ENCODE measurements at regions not wholly inside any gene's neighbourhood (a gene's known extent, or its start where the extent isn't known, plus 50 kb on each side); places are given as distances from the start of the nearest gene placed in this dataset.
"Not testable (repeated sequence)": the region's sequence is repeated elsewhere in the genome, so short reads cannot be mapped to it uniquely, and the experiment has no call there.

DNA sequence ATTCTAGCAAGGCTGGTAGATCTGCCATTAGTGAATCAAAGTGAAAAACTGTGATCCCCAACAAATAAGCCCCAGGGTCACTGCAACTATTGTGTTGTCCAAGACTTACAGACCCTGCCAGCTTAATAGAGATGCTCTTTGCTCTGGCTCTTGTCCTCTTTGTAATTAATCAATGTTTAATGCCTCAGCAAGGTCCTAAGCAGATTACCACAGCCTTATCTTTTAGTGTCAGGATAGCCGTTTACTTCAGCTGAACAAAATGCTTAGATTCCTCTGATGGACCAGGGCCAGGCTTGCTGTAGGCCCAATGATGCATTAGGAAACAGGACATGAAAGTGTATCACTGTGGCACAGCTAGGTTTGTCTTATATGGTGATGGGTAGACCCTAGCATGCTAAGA lies 353.3 kb downstream of the HACE1 start:
- no peak for DNase-seq (ENCODE audit: low read depth in 2 of 2)

- DNase-seq (ENCODE audit: low read depth in 2 of 2), result no peak
Observed at GRCh38 chr6:104505838-104506237, 353.9 kb downstream of the HACE1 start.

DNA sequence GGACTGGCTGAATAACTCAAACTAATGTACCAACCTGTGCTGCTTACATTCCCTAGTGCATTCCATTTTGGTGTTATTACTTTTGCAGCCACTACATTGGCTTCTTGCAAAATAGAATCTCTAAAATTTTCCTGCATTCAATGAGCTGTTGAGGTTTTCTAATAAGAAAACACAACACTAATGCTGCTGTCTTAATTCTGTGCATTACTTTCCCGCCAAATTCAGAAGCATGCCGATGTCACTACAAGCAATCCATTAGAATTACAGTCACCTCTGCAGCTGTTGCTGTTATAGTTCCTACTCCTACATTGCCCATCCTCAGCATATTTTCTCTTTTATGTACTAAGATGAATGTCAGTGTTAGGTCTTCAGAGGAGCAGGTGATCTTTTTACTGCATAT lies 359.5 kb downstream of the HACE1 start:
- DNase-seq (ENCODE audit: low read depth in 2 of 2), result no peak

- DNase-seq (ENCODE audit: low read depth in 2 of 2), result no peak
Observed at GRCh38 chr6:104486035-104486434, 373.7 kb downstream of the HACE1 start.

- no peak for DNase-seq (ENCODE audit: low read depth in 2 of 2)
Observed at GRCh38 chr6:104484626-104485025, 375.1 kb downstream of the HACE1 start.

DNA sequence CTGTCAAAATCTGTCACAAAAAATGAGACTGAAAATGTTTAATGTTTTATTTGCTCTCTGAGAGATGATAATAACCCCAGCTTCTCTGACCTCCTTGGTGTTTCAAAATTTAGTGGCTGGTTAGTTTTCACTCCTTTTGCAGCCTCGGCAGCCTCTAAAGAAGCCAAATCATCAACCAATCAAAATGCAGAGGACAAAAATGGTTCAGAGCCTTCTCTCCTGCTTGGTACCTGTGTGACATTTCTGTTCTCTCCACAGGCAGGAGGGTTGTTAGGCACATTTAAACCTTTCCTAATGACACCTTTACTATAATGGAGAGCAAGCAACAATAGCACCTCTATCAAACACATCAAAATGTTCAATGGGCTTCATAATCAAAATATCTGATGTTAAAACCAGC lies 375.5 kb downstream of the HACE1 start:
- DNase-seq (ENCODE audit: low read depth in 2 of 2), result no peak

DNA sequence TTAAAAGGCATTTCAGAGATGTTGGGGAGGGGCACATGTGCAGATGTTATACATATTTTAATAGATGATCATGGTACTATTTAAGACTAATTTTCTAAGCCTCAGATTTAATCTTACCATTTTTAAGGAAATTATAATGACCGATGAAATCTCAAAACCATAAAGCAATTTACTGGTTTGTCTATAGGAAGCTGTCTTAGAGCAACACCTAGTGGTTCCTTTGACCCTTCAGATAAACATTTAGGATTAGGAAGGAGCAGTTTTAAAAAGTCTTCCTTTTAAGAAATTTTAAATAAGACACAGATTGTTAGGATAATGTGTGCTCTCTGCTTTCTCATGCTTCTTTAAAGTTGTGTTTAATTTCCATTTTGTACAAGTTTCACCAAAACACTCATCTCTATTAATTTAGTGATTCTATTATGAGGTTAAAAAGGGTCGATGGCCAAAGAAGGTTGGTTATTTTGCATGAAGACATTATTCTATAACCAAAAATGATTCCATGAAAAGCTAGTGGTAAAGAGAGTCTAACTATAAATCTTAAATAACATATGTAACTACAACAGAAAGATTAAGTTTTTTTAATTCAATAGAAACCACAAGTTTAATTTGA lies 376.4 kb downstream of the HACE1 start:
- DNase-seq (ENCODE audit: low read depth in 2 of 2), result no peak

- DNase-seq (ENCODE audit: low read depth in 2 of 2), result no peak
Observed at GRCh38 chr6:104477569-104477968, 382.1 kb downstream of the HACE1 start.

- DNase-seq (ENCODE audit: low read depth in 2 of 2), result no peak
Observed at GRCh38 chr6:104473021-104473429, 386.7 kb downstream of the HACE1 start.

DNA sequence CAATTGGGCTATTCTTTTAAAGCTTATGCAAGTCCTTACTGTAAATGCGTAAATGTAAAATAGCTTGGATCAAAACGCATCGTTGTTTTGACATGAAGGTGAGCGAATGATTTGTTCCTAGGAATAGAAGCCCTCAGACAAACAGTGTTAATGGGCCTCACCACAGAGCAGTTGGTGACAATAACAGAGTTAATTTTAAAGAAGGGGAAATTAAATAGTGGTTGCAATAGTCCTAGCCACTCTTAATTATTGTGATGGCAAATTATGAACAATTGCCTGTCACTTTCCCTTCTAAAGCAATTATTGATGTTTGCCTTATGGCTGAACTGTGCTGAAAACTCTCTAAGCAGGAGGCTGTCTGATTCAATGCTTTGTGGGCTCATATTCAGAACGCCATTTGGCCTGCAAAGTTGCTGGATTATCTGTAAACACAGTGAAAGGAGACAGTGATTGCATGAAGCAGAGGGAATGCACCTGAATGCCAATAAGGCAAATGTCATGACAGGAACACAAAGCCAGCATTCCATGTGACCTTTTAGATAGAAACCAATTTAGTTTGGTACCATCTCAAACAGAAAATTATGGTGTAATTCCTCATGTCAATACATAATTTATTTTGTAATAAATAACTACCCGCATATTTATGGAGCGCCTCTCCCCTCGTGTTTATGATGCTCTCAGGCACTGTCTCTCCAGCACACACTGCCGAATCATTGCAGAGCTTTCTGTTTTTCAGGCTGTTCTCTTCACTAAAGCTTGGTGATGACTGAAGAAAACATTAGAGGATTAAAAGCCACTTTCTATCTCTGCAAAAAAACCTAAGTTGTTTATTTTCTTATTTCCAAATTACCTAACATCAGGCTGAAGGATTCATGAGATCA lies 387.5 kb downstream of the HACE1 start:
- DNase-seq (ENCODE audit: low read depth in 2 of 2), result no peak

DNA sequence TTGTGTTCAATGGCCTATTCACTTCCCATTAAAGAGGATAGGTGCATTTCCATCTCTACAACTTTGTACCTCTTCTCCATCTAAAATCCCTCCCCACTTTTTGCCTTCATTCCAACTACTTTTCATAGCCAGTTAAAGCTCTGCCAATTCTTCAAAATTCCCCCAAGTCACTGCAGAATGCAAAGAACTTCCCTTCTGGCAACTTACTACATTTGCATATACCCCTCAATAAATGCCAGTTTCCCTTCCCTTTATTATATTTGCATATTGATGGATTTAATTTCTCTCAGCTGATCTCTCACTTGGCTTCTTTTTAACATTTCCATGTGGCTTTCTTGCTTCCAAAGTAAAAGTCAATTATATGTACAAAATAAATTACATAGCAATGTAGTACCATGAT lies 393.4 kb downstream of the HACE1 start:
- no peak for DNase-seq (ENCODE audit: low read depth in 2 of 2)

DNA sequence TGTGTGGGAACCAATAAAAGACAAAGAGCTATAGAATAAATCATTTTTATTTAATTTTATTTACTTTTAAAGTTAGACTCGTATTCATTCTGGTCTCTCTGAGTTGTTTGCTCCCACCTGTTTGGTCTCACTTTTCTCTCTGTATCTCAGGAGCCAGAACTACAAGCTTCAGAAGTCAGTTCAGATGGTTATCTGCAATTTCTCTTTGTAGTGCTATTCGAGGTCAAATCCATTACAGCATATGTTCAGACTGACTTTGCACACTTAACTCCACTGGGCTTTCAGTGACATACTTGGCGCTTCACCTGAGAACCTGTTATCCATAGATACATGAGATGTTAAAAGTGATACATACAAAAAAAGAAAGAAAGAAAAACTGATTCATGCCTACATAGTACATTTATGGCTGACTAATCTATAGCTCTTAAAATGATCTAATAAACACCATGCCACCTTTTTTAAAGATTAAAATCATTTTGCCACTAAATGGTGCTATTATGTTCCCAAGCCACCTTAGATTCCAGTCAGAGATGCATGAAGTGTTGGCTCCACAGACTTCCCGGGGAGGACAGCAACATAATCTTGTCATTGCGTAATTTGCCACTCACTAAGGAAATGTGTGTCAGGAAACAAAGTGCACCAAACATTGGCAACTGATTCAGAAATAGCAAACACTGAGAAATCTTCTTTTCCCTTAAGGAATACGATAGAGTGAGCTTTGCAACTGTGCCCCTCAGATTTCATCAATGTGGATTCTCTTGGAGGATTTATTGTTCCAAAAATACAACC lies 396.7 kb downstream of the HACE1 start:
- DNase-seq (ENCODE audit: low read depth in 2 of 2), result no peak

DNA sequence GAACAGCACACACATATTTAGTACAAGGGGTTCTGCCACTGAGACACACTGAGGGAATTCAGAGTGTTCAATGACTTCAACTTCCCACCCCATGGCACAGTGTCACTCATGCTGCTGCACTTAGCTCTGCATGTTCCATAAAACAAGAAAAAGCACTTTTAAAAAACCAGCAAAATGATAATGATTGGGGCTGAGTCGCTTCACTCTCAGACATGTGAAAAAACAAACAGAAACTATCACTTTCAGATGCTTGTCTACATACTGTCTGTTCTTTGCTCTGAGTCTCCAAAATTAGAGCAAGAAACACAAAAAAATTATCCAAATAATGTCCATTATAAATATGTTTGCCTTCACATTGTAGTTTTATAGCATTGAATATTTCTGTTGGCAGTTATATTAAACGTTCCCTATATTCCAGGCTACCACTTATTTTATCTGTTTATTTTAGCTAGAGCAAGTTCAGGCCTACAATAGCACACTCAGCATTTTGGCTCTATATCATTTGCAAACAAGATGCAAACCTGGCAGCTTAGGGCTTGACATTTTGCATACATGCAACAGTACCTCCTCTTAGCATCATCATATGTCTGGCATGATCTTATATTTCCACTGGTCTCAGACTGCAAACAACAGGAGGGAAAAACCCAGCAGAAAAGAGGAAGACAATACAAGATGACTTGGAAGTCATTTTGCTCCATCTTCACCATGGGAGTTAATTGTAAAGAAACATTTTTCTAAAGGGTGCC lies 398.8 kb downstream of the HACE1 start:
- no peak for DNase-seq (ENCODE audit: low read depth in 2 of 2)

DNA sequence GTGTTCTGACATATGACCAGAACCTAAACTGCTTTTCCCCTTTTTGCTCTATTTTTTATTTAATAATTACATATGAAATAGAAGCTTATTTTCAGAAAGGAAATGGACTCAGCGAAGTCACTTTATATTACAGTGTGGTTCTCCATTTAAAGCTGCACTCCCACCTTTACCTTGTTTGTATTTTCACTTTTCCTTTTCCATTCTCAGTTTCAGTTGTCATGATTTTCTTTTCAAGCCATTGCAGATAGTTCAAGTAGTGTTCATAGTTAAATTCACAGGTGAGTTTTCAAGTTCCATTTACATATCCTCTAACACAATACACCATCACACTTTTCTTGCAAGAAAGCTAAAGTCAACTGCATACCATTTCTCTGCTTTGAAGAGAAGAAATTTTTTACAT lies 400.2 kb downstream of the HACE1 start:
- no peak for DNase-seq (ENCODE audit: low read depth in 2 of 2)

GRCh38 chr6:104449918-104450317 lies 409.8 kb downstream of the HACE1 start:
- DNase-seq (ENCODE audit: low read depth in 2 of 2), result no peak

DNA sequence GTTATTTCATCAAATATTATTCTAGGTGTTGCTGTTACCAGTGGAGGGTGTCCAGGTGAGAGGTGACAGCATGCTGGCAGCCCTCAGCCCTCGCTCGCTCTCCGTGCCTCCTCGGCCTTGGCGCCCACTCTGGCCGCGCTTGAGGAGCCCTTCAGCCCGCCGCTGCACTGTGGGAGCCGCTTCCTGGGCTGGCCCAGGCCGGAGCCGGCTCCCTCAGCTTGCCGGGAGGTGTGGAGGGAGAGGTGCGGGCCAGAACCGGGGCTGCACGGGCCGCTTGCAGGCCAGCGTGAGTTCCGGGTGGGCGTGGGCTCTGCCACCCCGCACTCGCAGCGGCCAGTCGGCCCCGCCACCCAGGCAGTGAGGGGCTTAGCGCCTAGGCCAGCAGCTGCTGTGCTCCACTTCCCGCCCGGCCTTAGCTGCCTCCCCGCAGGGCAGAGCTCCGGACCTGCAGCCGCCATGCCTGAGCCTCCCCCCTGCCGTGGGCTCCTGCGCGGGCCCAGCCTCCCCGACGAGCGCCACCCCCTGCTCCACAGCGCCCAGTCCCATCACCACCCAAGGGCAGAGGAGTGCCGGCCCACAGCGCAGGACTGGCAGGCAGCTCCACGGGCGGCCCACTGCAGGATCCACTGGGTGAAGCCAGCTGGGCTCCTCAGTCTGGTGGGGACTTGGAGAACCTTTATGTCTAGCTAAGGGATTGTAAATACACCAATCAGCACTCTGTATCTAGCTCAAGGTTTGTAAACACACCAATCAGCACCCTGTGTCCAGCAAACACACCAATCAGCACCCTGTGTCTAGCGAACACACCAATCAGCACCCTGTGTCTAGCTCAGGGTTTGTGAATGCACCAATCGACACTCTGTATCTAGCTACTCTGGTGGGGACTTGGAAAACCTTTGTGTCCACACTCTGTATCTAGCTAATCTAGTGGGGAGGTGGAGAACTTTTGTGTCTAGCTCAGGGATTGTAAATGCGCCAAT lies 413.3 kb downstream of the HACE1 start:
- not testable (repeated sequence) for DNase-seq (ENCODE audit: low read depth in 2 of 2)

DNA sequence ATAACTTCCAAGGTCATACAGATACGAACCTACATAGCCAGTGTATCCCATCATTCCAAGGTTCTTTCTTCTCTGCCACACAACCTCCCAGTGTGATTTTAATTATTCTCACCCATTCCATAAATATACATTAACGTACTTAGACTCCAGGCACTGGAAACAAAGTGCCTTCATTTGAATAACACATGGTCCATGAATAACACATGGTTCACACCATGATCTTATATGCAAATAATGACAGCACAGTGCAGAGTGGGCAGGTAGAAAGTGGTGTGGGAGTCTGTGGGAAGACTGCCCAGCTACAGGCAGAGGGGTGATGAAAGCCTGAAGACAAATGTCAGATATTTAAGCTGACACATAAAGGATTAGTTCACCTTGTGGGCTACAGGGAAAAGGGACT lies 425.2 kb downstream of the HACE1 start:
- no peak for DNase-seq (ENCODE audit: low read depth in 2 of 2)

- no peak for DNase-seq (ENCODE audit: low read depth in 2 of 2)
Observed at GRCh38 chr6:104431096-104431495, 428.6 kb downstream of the HACE1 start.

DNA sequence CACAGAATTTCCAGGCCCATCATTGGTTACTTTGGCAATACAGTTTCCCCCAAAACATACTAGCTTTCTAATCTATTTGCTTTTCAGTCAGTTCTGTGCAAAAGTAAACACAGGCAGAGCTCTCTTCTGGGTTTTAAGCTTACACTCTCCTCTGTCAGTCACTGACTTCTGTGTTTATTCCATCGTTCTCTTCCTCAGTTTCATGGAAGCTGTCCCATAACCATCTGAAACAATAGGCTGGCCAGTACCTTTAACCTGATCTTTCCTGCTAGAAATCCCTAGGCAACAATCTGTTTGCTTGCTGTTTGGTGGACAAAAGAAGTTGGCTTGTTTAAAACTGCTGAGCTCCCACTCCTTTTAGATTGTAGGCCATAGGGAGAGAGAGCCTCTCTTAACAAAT lies 431.5 kb downstream of the HACE1 start:
- DNase-seq (ENCODE audit: low read depth in 2 of 2), result no peak

GRCh38 chr6:104423691-104424090 lies 436.0 kb downstream of the HACE1 start:
- DNase-seq (ENCODE audit: low read depth in 2 of 2), result no peak

DNA sequence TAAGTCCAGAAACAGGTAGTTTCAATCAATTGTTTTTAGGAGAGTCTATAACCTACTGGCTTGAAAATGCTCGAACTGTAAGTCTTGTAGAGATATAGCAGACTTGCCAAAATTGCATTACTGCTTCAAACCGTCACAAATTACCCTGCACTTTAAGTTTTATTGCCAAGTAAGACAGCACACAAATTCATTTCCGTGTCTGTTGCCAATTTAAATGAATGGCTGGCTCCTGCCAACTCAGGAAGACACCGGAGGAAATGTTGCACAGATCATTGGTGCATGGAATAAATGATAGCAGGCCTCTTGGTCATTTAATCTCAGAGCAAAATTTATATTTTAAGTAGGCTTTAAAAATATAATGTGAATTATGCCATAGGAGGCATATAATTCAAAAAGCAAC lies 438.1 kb downstream of the HACE1 start:
- DNase-seq (ENCODE audit: low read depth in 2 of 2), result no peak
